Breast epithelium (tissue), 3 donors: ENCODE measurements at regions not wholly inside any gene's neighbourhood (a gene's known extent, or its start where the extent isn't known, plus 50 kb on each side); places are given as distances from the start of the nearest gene placed in this dataset.

Experiments
- CTCF ChIP-seq, 3 donors: fragments of 450-650 bp; IDR thresholded peaks; one replicate each; pipeline ENCODE4 v1.5.1; 2016 to 2017; ENCODE audit warnings: antibody characterized with exemption in 3 of 3, mild to moderate bottlenecking in 3 of 3, moderate library complexity in 3 of 3
- POLR2AphosphoS5 ChIP-seq, 3 donors: sonication (generic); formaldehyde crosslinking; IDR thresholded peaks; one replicate each; pipeline ENCODE4 v1.6.1; 2017; ENCODE audit warnings: antibody characterized with exemption in 3 of 3

- TF ChIP-seq CTCF (IDR thresholded peaks at IDR 0.05) (no peak), POLR2AphosphoS5 (IDR thresholded peaks at IDR 0.05) (no peak)
Observed at GRCh38 chr13:82766732-82767321, 1115.4 kb downstream of the SLITRK1 start.
